Ovary (tissue), 3 donors: ENCODE measurements at regions not wholly inside any gene's neighbourhood (a gene's known extent, or its start where the extent isn't known, plus 50 kb on each side); places are given as distances from the start of the nearest gene placed in this dataset.
"Not testable (repeated sequence)": the region's sequence is repeated elsewhere in the genome, so short reads cannot be mapped to it uniquely, and the experiment has no call there.

ENCODE experiments used
- EP300 ChIP-seq: sonication (generic); formaldehyde crosslinking; IDR thresholded peaks from one replicate; pipeline ENCODE4 v1.6.1; 2017; ENCODE audit warnings: antibody characterized with exemption
- TF ChIP-seq, protein P1 (sequence below), 3 donors: fragments of 450-650 bp in 2 of 3; fragments of 200-600 bp in 1 of 3; IDR thresholded peaks; one replicate each; pipeline versions ENCODE4 v1.5.1 to v1.8.0; 2016 to 2022; ENCODE audit warnings: antibody characterized with exemption in 3 of 3, mild to moderate bottlenecking in 1 of 3
- donor health status: DM: no; HTN: no; CAD: no.

DNA sequence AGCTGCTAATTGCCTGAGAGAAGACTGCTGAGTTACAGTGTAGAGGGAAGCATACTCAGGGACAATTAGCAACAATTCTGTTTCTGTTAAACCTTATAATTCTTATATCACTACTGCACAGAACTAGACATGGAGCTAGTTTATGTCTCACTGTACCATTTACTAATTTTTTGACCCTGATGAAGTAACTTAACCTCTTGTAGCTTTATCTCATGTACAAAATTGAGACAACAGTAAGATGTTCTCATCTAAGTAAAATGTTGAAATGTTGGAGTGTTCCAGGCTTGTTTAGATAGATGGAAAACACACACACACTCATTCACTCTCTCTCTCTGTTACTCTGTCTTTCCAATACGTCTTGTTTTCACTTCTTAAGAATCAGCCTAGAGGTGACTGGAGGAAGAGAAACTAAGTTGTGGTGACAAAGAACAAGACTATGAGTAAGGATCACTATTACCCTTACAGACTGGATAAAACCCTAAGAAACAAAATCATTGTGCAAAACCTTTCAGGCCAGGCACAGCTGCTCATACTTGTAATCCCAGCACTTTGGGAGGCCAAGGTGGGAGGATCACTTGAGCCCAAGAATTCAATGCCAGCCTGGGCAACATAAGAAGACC is 107.8 kb downstream of the FAM72C start:
- TF ChIP-seq, protein P1, sequence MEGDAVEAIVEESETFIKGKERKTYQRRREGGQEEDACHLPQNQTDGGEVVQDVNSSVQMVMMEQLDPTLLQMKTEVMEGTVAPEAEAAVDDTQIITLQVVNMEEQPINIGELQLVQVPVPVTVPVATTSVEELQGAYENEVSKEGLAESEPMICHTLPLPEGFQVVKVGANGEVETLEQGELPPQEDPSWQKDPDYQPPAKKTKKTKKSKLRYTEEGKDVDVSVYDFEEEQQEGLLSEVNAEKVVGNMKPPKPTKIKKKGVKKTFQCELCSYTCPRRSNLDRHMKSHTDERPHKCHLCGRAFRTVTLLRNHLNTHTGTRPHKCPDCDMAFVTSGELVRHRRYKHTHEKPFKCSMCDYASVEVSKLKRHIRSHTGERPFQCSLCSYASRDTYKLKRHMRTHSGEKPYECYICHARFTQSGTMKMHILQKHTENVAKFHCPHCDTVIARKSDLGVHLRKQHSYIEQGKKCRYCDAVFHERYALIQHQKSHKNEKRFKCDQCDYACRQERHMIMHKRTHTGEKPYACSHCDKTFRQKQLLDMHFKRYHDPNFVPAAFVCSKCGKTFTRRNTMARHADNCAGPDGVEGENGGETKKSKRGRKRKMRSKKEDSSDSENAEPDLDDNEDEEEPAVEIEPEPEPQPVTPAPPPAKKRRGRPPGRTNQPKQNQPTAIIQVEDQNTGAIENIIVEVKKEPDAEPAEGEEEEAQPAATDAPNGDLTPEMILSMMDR (IDR thresholded peaks at IDR 0.05), result not testable (repeated sequence)
- not testable (repeated sequence) for TF ChIP-seq EP300
